Smooth muscle cell (in vitro differentiated cells): ENCODE measurements at regions not wholly inside any gene's neighbourhood (a gene's known extent, or its start where the extent isn't known, plus 50 kb on each side); places are given as distances from the start of the nearest gene placed in this dataset.

Source experiments
- DNase-seq: peaks from one replicate; lab custom pipeline; 2025; ENCODE audit not compliant: unreplicated experiment; lab: John Stamatoyannopoulos, UW
- H2AFZ ChIP-seq: fragments of 200-600 bp; sonication (generic); 2 replicates; pipeline ENCODE4 v1.6.0; 2016; ENCODE audit warnings: antibody characterized with exemption, low read depth, mild to moderate bottlenecking
- H3F3A ChIP-seq: fragments of 200-600 bp; sonication (generic); 2 replicates; pipeline ENCODE4 v1.6.0; 2017; ENCODE audit warnings: antibody characterized with exemption, low read depth
- H3K27ac ChIP-seq: fragments of 200-600 bp; sonication (generic); 2 replicates; pipeline ENCODE4 v1.5.1; 2016; ENCODE audit warnings: low read depth, mild to moderate bottlenecking
- H3K27me3 ChIP-seq: fragments of 200-600 bp; sonication (generic); 2 replicates; pipeline ENCODE4 v1.6.1; 2016; ENCODE audit warnings: low read depth, mild to moderate bottlenecking
- H3K36me3 ChIP-seq: fragments of 200-600 bp; sonication (generic); 2 replicates; pipeline ENCODE4 v1.5.1; 2016; ENCODE audit warnings: low read depth
- H3K4me1 ChIP-seq: fragments of 200-600 bp; sonication (generic); 2 replicates; pipeline ENCODE4 v1.5.1; 2016; ENCODE audit warnings: low read depth
- H3K4me2 ChIP-seq: fragments of 200-600 bp; sonication (generic); 2 replicates; pipeline ENCODE4 v1.6.0; 2016; ENCODE audit warnings: mild to moderate bottlenecking
- H3K4me3 ChIP-seq: fragments of 200-600 bp; sonication (generic); 2 replicates; pipeline ENCODE4 v1.5.1; 2016; ENCODE audit warnings: mild to moderate bottlenecking
- H3K79me2 ChIP-seq: fragments of 200-600 bp; sonication (generic); 2 replicates; pipeline ENCODE4 v1.6.0; 2016; ENCODE audit warnings: low read depth, mild to moderate bottlenecking
- H3K9ac ChIP-seq: fragments of 200-600 bp; sonication (generic); 2 replicates; pipeline ENCODE4 v1.6.0; 2016; ENCODE audit warnings: low read depth
- H3K9me3 ChIP-seq: fragments of 200-600 bp; sonication (generic); replicated peaks from 2 replicates; pipeline ENCODE4 v1.5.1; 2016; ENCODE audit warnings: low read depth
- H4K20me1 ChIP-seq: fragments of 200-600 bp; sonication (generic); 2 replicates; pipeline ENCODE4 v1.6.0; 2016; ENCODE audit warnings: low read depth
- WGBS: methylation state at CpG from one replicate; pipeline ENCODE4 v1.1.7; 2016; ENCODE audit warnings: low lambda C conversion rate; 5-methylcytosine and 5-hydroxymethylcytosine counted together
- TF ChIP-seq, protein P1 (sequence below): fragments of 200-600 bp; sonication (generic); IDR thresholded peaks from 2 replicates; pipeline ENCODE4 v1.5.1; 2017; ENCODE audit warnings: borderline replicate concordance, mild to moderate bottlenecking, antibody characterized with exemption; ENCODE audit not compliant: insufficient read depth, poor library complexity, severe bottlenecking

- Histone ChIP-seq H3K4me3 (no peak overlapping the region), H3K9me3 (no peaks in the 10 kb centered on the region), H3K79me2 (no peaks in the 10 kb centered on the region), H3K4me2 (no peak overlapping the region), H4K20me1 (no peaks in the 10 kb centered on the region), H3K27me3 (no peaks in the 10 kb centered on the region), H3K9ac (no peak overlapping the region), H3F3A (no peaks in the 10 kb centered on the region), H3K27ac (no peak overlapping the region), H3K36me3 (no peaks in the 10 kb centered on the region), H2AFZ (no peak overlapping the region), H3K4me1 (peaks cover 5% of the 10 kb centered on the region)
- TF ChIP-seq, protein P1, sequence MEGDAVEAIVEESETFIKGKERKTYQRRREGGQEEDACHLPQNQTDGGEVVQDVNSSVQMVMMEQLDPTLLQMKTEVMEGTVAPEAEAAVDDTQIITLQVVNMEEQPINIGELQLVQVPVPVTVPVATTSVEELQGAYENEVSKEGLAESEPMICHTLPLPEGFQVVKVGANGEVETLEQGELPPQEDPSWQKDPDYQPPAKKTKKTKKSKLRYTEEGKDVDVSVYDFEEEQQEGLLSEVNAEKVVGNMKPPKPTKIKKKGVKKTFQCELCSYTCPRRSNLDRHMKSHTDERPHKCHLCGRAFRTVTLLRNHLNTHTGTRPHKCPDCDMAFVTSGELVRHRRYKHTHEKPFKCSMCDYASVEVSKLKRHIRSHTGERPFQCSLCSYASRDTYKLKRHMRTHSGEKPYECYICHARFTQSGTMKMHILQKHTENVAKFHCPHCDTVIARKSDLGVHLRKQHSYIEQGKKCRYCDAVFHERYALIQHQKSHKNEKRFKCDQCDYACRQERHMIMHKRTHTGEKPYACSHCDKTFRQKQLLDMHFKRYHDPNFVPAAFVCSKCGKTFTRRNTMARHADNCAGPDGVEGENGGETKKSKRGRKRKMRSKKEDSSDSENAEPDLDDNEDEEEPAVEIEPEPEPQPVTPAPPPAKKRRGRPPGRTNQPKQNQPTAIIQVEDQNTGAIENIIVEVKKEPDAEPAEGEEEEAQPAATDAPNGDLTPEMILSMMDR, result no peak
- WGBS, result 58% methylated on average over 7 of the region's 7 CpGs
- DNase-seq, result no peak
Measured at GRCh38 chr6:15079288-15079817, 166.5 kb upstream of the JARID2 start.

DNA sequence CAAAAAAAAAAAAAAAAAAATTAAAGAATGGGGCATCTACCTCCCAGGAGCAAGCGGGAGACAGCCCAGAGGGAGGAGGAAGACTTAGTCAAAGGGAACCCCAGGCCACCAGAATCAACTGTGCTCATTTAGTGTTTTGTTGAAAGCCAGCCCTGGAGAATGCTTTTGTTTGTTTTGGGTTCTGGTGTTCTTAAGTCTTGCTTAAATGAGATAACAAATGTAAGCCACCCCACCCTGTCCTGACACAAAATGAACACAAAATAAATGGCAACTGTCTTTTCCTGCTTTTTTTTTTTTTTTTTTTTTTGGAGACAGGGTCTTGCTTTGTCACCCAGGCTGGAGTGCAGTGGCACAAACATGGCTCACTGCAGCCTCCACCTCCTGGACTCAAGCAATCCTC, 165.0 kb upstream of the JARID2 start:
- no peaks in the 10 kb centered on the region for H3K27me3 ChIP-seq
- no peaks in the 10 kb centered on the region for H3K9me3 ChIP-seq
- WGBS, result 100% methylated on average over 1 of the region's 1 CpG
- no peak overlapping the region for H3K27ac ChIP-seq
- H3K36me3 ChIP-seq, result no peaks in the 10 kb centered on the region
- peaks cover 5% of the 10 kb centered on the region for H3K4me1 ChIP-seq
- H3K79me2 ChIP-seq, result no peaks in the 10 kb centered on the region
- no peak overlapping the region for H2AFZ ChIP-seq
- H3K9ac ChIP-seq, result no peak overlapping the region
- no peaks in the 10 kb centered on the region for H3F3A ChIP-seq
- no peak overlapping the region for H3K4me2 ChIP-seq
- H4K20me1 ChIP-seq, result no peaks in the 10 kb centered on the region
- TF ChIP-seq, protein P1, result no peak
- H3K4me3 ChIP-seq, result no peak overlapping the region
- no peak for DNase-seq

DNA sequence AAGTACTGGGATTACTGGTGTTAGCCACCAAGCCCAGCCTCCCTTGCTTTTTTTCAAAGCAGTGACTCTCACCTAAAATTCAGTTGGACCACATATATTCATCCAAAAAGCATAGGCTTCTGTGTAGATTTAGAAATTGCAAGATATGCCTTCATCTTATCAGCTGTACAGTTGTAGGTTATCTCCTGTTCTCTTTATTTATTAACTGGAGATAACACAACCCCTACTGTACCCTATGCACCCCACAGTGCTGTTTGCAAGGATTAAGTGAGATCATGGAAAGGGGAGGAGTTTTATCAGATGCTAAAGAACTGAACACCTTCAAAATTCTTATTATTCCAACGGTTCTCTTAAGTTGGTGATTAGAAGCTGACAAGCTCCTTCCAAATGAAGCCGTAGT, 164.4 kb upstream of the JARID2 start:
- 84% methylated on average over 2 of the region's 2 CpGs for WGBS
- no peak for DNase-seq
- Histone ChIP-seq H3K79me2 (no peaks in the 10 kb centered on the region), H2AFZ (no peak overlapping the region), H3K9ac (no peak overlapping the region), H3K27me3 (no peaks in the 10 kb centered on the region), H3K4me3 (no peak overlapping the region), H3K4me2 (no peak overlapping the region), H3K27ac (no peak overlapping the region), H3K4me1 (peaks cover 5% of the 10 kb centered on the region), H3F3A (no peaks in the 10 kb centered on the region), H3K36me3 (no peaks in the 10 kb centered on the region), H4K20me1 (no peaks in the 10 kb centered on the region), H3K9me3 (no peaks in the 10 kb centered on the region)
- TF ChIP-seq, protein P1, result no peak

DNA sequence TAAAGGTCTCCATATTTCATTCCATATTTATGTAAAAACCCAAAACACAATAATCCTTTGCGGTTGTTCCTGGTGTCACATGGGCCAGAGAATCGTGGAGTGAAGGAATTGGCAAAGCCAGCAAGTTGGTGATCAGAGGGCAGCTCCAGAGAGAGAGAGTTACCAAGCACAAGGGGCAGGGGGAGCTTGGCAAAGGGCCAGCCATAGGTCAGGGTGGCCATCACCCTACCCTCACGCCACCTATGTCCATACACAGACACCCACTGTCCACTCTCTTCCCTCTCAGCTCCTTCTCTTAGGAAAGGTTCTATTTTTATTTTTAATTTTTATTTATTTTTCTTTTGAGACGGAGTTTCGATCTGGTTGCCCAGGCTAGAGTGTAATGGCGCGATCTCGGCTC, 163.2 kb upstream of the JARID2 start:
- H3K4me2 ChIP-seq, result no peak overlapping the region
- TF ChIP-seq, protein P1, result no peak
- H3K9ac ChIP-seq, result no peak overlapping the region
- H3K4me3 ChIP-seq, result no peak overlapping the region
- DNase-seq, result no peak
- peaks cover 5% of the 10 kb centered on the region for H3K4me1 ChIP-seq
- over 99% methylated on average over 8 of the region's 8 CpGs for WGBS
- no peaks in the 10 kb centered on the region for H3K9me3 ChIP-seq
- H2AFZ ChIP-seq, result no peak overlapping the region
- no peaks in the 10 kb centered on the region for H3K79me2 ChIP-seq
- H3F3A ChIP-seq, result no peaks in the 10 kb centered on the region
- no peaks in the 10 kb centered on the region for H3K27me3 ChIP-seq
- H3K36me3 ChIP-seq, result no peaks in the 10 kb centered on the region
- H4K20me1 ChIP-seq, result no peaks in the 10 kb centered on the region
- H3K27ac ChIP-seq, result no peak overlapping the region
